RWPE2 (cell line): ENCODE measurements at regions not wholly inside any gene's neighbourhood (a gene's known extent, or its start where the extent isn't known, plus 50 kb on each side); places are given as distances from the start of the nearest gene placed in this dataset.

Experiments
- ATAC-seq: fragments of 200-7000 bp; cut with Tn5 transposase; 3 replicates; pipeline ENCODE4 v1.9.1; 2021; ENCODE audit warnings: low read depth
- DNase-seq: peaks from one replicate; pipeline ENCODE4 v3.0.0-alpha.2; 2020; ENCODE audit warnings: low spot score
- H3K27ac ChIP-seq: fragments of 450-650 bp; 2 replicates; pipeline ENCODE4 v1.5.1; 2017; ENCODE audit warnings: mild to moderate bottlenecking; ENCODE audit not compliant: poor library complexity, severe bottlenecking
- H3K27me3 ChIP-seq: fragments of 250-450 bp; sonication (Bioruptor Pico); 2 replicates; pipeline ENCODE4 v1.5.1; 2021; ENCODE audit warnings: mild to moderate bottlenecking, moderate library complexity; ENCODE audit not compliant: insufficient read depth, poor library complexity, severe bottlenecking
- H3K36me3 ChIP-seq: fragments of 250-450 bp; sonication (Bioruptor Pico); 2 replicates; pipeline ENCODE4 v1.5.1; 2020; ENCODE audit warnings: low read depth, mild to moderate bottlenecking, moderate library complexity
- H3K4me1 ChIP-seq: fragments of 250-450 bp; sonication (Bioruptor Pico); 2 replicates; pipeline ENCODE4 v1.5.1; 2021; ENCODE audit warnings: mild to moderate bottlenecking, moderate library complexity; ENCODE audit not compliant: insufficient read depth, poor library complexity, severe bottlenecking
- H3K4me3 ChIP-seq: fragments of 250-450 bp; sonication (Bioruptor Pico); 2 replicates; pipeline ENCODE4 v1.5.1; 2021; ENCODE audit warnings: mild to moderate bottlenecking, moderate library complexity; ENCODE audit not compliant: severe bottlenecking
- H3K9me3 ChIP-seq: fragments of 250-450 bp; sonication (Bioruptor Pico); 2 replicates; pipeline ENCODE4 v1.5.1; 2021; ENCODE audit warnings: mild to moderate bottlenecking, moderate library complexity; ENCODE audit not compliant: severe bottlenecking
- TF ChIP-seq, protein P1 (sequence below): fragments of 450-650 bp; IDR thresholded peaks from one replicate; pipeline ENCODE4 v1.5.1; 2017; ENCODE audit warnings: mild to moderate bottlenecking, moderate library complexity; ENCODE audit not compliant: poor library complexity, severe bottlenecking

DNA sequence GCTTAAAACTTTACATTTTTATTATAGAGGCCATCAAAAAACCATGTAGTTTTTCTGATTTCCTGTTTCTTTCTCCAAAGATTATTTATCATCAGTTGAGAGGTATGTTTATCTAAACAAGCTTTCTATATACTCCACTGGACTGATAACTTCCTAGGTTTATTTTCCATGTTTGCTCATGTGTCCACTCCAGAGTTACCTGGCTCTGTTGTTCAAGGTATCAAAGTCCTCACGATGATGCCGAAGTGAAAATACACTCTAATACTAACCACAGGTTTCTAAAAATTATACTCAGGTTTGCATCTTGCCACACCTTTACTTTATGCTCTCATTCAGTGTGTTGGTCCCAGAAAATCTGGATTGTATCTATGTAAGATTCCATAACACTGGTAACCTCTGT lies 287.9 kb upstream of the GULP1 start:
- Histone ChIP-seq H3K27ac (no peak overlapping the region), H3K4me1 (no peaks in the 10 kb centered on the region), H3K27me3 (no peaks in the 10 kb centered on the region), H3K9me3 (no peaks in the 10 kb centered on the region), H3K36me3 (no peaks in the 10 kb centered on the region), H3K4me3 (no peak overlapping the region)
- DNase-seq: no peak
- no peak for ATAC-seq
- TF ChIP-seq, protein P1, sequence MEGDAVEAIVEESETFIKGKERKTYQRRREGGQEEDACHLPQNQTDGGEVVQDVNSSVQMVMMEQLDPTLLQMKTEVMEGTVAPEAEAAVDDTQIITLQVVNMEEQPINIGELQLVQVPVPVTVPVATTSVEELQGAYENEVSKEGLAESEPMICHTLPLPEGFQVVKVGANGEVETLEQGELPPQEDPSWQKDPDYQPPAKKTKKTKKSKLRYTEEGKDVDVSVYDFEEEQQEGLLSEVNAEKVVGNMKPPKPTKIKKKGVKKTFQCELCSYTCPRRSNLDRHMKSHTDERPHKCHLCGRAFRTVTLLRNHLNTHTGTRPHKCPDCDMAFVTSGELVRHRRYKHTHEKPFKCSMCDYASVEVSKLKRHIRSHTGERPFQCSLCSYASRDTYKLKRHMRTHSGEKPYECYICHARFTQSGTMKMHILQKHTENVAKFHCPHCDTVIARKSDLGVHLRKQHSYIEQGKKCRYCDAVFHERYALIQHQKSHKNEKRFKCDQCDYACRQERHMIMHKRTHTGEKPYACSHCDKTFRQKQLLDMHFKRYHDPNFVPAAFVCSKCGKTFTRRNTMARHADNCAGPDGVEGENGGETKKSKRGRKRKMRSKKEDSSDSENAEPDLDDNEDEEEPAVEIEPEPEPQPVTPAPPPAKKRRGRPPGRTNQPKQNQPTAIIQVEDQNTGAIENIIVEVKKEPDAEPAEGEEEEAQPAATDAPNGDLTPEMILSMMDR: no peak

- TF ChIP-seq, protein P1: no peak
- DNase-seq: no peak
- Histone ChIP-seq H3K4me3 (no peak overlapping the region), H3K27me3 (no peaks in the 10 kb centered on the region), H3K36me3 (no peaks in the 10 kb centered on the region), H3K4me1 (no peaks in the 10 kb centered on the region), H3K9me3 (no peaks in the 10 kb centered on the region), H3K27ac (no peak overlapping the region)
- ATAC-seq: no peak
Measured at GRCh38 chr2:188013767-188014166, 277.9 kb upstream of the GULP1 start.

DNA sequence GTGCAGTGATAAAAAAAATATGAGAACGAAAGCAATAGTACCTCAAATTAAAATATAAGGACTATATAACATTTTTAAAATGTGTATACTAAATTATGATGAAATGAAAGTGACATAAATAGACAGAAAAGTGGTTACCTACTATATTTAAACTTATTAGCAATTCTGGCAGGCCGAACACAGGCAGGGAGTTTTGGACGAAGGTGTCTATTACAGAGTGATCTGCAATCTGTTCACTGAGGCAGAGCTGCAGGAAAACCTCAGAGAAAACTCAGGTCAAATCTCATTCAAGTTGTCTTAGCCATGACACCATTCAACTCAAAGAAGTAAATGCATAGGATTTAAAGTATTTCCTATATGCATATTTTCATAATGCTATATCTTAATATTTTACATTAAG lies 274.8 kb upstream of the GULP1 start:
- TF ChIP-seq, protein P1: no peak
- Histone ChIP-seq H3K27ac (no peak overlapping the region), H3K27me3 (no peaks in the 10 kb centered on the region), H3K4me1 (no peaks in the 10 kb centered on the region), H3K4me3 (no peak overlapping the region), H3K36me3 (no peaks in the 10 kb centered on the region), H3K9me3 (no peaks in the 10 kb centered on the region)
- ATAC-seq: no peak
- DNase-seq: no peak

DNA sequence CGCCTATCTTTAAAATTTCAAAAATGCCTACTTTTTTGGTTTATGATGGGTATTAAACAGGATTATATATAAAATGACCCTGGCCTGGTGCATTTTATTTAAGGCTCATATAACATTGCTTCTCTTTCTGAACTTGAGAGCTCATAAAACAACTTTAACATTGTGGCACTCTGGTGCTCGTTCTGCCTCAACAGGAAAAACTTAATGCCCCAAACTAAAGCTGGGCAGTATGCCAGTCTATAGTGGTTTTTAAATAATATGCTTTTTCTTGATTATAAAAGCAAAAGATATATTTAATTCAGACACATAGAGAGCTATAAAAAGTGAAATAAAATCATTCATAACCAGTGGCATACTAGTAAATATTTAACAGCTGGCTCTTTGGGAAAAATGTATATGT lies 269.3 kb upstream of the GULP1 start:
- Histone ChIP-seq H3K36me3 (no peaks in the 10 kb centered on the region), H3K9me3 (no peaks in the 10 kb centered on the region), H3K27ac (no peak overlapping the region), H3K4me1 (no peaks in the 10 kb centered on the region), H3K4me3 (no peak overlapping the region), H3K27me3 (no peaks in the 10 kb centered on the region)
- DNase-seq (no peak), ATAC-seq (no peak)
- TF ChIP-seq, protein P1: no peak

- ATAC-seq (no peak), DNase-seq (no peak)
- Histone ChIP-seq H3K27ac (no peak overlapping the region), H3K36me3 (no peaks in the 10 kb centered on the region), H3K4me3 (no peak overlapping the region), H3K9me3 (no peaks in the 10 kb centered on the region), H3K4me1 (no peaks in the 10 kb centered on the region), H3K27me3 (no peaks in the 10 kb centered on the region)
- TF ChIP-seq, protein P1: no peak
Measured at GRCh38 chr2:188023035-188023434, 268.6 kb upstream of the GULP1 start.
